Fibroblast of skin of left biceps (primary cell): ENCODE measurements at regions not wholly inside any gene's neighbourhood (a gene's known extent, or its start where the extent isn't known, plus 50 kb on each side); places are given as distances from the start of the nearest gene placed in this dataset.
"Not testable (repeated sequence)": the region's sequence is repeated elsewhere in the genome, so short reads cannot be mapped to it uniquely, and the experiment has no call there.

Source experiments
- DNase-seq, 2 experiments: peaks; one replicate each; pipeline ENCODE4 v3.0.0-alpha.2; 2013; ENCODE audit warnings: low read depth in 2 of 2

- no peak for DNase-seq
Measured at GRCh38 chr21:31456201-31456600, 112.1 kb upstream of the TIAM1 start.

DNA sequence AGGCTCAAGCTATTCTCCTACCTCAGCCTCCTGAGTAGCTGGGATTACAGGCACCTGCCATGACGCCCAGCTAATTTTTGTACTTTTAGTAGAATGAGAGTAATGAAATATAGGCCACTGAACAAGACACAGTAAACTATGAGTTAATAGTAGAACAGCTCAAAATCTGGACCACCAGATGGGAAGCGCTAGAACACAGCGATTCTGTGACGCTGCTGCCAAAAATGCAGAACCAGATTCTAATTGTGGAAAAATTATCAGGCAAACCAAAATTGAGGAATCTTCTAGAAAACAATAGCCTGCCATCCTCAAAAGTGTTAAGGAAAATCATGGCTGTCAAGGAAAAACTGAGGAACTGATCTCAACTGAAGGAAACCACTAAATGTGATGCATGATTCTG is 111.4 kb upstream of the TIAM1 start:
- no peak for DNase-seq

- DNase-seq = no peak
Measured at GRCh38 chr21:31450980-31451379, 106.9 kb upstream of the TIAM1 start.

- DNase-seq = no peak
Measured at GRCh38 chr21:31449921-31450535, 106.0 kb upstream of the TIAM1 start.

GRCh38 chr21:31448496-31448895 is 104.4 kb upstream of the TIAM1 start:
- DNase-seq = no peak

- DNase-seq = no peak
Measured at GRCh38 chr21:31447505-31447904, 103.4 kb upstream of the TIAM1 start.

DNA sequence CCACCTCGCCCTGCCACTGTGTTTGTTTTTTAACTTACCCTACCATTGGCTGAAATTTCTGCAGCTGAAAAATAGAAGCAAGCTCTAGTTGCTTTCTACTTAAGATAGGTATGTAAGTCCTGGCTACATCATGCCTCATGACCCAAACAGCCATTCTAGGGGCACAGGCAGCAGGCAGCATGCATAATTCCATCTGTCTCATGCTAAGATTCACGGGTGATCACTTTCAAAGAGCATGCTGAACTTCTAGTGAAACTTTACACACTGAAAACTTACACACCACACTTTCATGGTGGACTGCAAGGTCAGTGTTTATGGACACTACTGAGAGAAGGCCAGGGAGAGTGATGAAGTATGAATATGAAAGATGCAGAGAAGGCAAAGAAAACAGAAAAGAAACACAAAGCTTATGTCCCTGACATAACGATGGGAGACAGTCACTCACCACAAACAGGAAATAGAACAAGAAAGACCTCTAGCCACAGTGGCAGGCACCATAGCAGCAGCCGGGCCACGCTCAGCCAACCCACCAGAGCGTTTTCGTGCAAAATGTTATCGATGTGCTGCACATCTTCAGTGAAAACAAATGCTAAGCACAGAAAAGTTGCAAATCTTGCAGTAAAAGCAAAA is 102.3 kb upstream of the TIAM1 start:
- no peak for DNase-seq

DNA sequence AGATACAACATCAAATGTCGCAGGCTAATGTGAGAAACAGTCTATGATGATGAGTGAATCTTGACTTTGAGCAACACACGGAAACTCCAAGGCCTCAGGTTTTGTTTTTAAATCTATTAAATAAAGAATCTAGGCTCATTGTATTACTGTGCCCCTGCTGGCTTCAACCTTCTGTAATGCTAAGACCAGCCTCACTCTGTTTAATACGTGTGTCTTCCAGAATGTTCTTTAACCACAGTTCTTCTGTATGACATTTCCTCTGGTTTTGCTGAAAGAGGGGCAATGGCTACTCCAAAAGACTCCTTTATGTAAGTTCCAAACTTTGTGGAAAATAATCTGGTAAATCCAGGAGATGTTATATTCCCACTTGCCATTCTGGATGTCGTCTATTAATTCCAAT is 101.1 kb upstream of the TIAM1 start:
- DNase-seq = no peak

DNA sequence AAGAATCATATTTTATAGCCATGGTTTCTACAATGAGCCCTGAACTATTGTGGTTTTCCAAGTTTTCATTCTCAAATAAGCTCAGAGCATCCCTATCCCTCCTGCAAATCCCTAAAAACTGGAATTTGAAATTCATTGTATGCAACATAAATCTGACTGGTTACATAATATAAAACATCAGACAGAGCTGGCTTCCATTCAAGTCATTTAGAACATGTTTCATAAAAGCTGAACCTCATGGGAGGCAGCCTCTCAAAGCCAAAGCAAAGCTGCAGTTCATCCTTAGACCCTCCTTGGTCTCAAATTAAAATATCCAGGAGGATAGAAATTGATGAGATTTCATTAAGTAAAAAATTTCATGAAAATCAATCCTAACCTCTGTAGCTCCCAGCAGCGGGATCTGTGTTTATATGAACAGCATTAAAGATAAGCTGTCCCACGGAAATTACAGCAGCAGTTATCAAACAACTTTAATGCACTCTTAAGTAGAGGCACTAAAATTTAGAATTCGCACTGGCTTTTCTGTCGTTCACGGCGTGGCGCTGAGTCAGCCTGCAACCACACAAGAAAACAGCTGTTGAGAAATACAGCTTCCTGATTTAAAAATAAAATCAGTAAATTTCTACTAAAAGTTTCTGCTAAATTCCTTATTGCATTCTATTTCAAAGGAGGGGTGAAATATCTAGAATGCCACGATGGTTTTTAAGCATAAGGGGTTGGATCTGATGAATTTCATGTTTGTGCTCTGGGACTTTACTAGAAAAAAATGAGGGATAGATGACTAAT is 99.9 kb upstream of the TIAM1 start:
- peak in 1 of 2 experiments; percentile 15 for DNase-seq

- no peak for DNase-seq
Measured at GRCh38 chr21:31442339-31442738, 98.3 kb upstream of the TIAM1 start.

DNA sequence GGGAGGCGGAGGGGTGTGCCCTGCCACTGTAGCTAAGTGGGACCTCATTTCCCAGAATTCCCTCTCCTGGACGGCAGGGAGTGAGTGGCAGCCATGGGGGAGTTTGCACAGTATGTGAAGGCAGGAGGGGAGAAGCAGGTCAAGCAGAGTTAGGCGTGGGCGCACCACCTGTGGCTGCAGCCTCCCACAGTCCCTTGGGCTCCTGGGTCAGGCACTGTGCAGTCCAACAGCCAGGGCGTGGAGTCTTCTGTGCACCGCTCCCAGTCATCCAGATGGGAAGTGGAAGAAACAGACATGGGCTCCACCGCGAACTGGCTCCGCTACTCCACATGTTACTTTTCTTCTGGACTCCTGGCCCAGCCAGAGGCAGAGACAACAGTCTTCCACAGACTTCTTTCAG is 85.4 kb upstream of the TIAM1 start:
- DNase-seq = no peak

GRCh38 chr21:31426235-31426797 is 82.3 kb upstream of the TIAM1 start:
- DNase-seq = no peak

GRCh38 chr21:31425138-31425537 is 81.1 kb upstream of the TIAM1 start:
- no peak for DNase-seq

DNA sequence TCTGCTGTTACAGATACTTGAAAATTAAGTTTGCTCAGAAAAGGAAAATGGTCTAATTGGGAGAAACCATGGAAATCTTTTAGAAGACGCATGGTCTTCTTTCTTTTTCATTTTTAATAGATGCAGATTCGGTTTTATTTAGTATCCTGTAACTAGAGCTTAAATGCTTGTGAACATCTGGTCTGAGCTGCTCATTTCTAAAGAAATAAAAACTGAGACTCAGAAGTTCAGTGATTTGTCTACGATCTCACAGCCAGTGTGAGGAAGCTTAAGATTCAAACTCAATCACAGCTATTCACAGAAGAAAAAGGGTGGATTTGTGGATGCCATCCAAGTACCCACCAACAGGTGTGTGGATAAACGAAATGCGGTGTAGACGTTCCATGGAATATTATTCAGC is 80.0 kb upstream of the TIAM1 start:
- DNase-seq = no peak

- DNase-seq = no peak
Measured at GRCh38 chr21:31420988-31421387, 76.9 kb upstream of the TIAM1 start.

GRCh38 chr21:31420354-31420753 is 76.3 kb upstream of the TIAM1 start:
- no peak for DNase-seq

- no peak for DNase-seq
Measured at GRCh38 chr21:31418377-31419001, 74.4 kb upstream of the TIAM1 start.

DNA sequence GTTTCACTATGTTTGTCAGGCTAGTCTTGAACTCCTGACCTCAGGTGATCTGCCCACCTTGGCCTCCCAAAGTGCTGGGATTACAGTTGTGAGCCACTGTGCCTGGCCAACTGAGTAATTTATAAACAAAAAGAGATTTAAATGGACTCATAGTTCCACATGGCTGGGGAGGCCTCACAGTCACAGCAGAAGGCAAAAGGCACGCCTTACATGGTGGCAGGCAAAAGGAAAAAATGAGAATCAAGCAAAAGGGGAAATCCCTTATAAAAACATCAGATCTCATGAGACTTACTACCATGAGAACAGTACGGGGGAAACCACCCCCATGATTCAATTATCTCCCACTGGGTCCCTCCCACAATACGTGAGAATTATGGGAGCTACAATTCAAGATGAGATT is 73.2 kb upstream of the TIAM1 start:
- not testable (repeated sequence) for DNase-seq

- DNase-seq = no peak
Measured at GRCh38 chr21:31416465-31416864, 72.4 kb upstream of the TIAM1 start.

DNA sequence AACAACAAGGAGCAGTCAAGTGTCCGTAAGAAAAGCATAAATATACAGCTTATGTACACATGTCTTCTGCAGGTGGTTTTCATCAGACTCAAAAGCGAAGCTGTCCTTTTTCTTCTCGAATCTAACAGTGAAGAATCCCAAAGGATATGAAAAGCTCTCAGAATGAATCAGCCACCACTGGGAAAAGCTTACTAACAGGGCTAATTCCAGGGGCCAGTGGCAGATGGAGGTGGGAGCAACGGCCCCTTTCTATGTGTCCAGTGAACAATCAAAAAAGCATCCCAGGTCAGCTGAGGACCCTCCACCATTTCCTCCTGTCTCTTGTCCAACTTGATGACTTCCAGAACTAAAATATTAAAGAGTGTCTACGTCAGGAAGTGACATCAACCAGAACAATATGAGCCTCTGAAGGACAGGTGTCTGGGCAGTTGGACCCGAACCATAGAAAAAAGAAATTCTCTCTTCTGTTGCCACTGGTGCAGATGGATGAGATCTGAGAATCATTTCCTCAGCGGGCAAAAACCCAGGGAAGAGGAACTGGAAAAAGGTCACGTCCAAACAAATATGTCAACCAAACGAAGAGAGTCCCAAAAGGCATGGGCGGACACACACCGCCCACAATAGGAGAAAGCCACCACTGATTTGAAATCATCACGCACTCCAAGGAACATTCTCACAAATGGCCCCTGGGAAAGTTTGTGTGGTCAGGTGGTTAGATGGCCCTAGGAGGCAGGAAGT is 70.4 kb upstream of the TIAM1 start:
- no peak for DNase-seq

- no peak for DNase-seq
Measured at GRCh38 chr21:31413698-31414097, 69.6 kb upstream of the TIAM1 start.
